Colon (tissue), 2 donors: ENCODE measurements at regions not wholly inside any gene's neighbourhood (a gene's known extent, or its start where the extent isn't known, plus 50 kb on each side); places are given as distances from the start of the nearest gene placed in this dataset.

ENCODE experiments used
- FAIRE-seq: peaks from 2 replicates; lab custom pipeline; 2012; peaks lifted over from hg19 to GRCh38; lab: Jason Lieb, UNC
- donor health status: control.
- donor health status: control.

DNA sequence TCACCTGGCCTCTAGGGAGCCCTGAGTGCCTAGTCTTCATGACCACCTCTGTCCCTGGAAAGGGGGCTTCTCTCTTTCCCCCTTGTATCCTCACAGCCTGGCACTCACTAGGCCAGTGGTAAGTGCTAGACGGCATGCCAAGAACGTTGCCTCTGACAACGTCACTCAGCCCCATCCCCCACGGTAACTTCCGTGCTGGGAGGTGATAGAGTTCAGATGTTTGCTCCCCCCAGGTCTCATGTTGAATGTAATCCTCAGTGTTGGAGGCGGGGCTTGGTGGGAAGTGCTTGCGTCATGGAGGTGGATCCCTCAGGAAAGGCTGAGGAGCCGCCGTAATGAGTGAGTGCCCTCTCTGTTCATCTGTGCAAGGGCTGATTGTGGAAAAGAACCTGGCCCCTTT is 343.3 kb upstream of the MKI67 start:
- FAIRE-seq, result no peak

DNA sequence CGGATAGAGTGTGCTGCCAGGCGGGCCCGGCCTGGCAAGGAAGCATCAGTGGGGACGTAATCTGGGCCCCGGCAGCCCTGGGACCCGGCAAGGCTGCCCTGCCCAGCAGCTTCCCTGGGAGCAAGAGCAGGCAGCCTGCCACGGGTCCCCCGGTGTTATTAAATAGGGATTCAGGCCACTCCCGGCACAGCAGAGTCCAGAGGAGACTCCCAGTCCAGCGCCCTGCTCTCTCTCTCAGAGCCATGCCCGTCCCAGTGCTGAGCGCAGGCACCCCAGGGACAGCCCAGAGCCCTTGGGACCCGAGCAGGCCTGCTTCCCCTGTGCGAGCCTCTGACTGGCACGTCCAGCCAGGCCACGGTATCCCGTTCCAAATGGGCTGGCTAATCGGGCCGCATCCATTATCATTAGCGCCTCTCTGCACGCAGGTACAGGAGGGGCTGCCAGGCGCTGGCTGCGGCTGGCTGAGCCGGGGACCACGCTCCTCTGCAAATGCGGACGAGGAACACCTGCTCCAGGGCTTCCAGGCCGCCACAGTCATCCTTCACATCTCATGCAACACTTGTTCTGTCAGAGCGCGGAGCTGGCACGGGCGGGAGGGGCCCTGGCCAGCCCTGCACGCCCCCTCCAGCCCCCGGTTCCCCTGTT is 344.2 kb upstream of the MKI67 start:
- no peak for FAIRE-seq

DNA sequence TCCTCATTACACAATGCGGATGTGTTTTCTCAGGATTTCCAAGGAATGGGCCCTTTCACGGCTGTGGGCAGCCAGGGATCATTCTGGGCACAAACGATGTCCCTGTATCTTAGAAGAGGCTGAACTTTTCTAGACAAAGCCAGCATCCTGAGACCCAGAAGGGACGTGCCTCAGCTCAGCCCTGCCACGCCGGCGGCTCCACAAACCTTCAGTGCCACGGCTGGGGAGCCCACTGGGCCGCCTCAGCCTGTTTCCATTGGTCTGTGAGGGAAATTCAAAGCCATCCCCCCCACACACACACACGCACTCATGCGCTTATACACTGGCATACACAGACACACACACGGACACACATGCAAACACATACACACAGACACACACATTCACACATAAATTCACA is 344.9 kb upstream of the MKI67 start:
- FAIRE-seq, result no peak

DNA sequence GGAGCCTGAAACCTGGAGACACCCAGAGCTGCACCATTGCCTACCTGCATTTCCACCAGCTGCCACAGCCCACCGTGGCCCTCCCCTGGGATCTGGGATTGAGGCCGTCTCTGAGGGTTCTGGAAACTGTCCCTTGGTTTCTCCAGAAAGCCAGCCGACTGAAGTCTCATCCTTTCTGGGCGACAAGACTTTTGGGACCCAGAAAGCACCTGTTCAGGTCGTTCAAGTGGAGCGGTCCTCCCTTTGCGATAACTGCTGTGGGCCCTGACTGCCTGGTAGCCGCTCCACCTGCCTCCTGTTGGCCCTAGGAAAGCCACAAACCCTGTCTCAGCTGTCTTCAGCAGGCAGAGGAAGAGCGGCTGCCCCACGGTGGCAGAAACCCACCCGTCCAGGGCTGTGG is 346.0 kb upstream of the MKI67 start:
- no peak for FAIRE-seq

DNA sequence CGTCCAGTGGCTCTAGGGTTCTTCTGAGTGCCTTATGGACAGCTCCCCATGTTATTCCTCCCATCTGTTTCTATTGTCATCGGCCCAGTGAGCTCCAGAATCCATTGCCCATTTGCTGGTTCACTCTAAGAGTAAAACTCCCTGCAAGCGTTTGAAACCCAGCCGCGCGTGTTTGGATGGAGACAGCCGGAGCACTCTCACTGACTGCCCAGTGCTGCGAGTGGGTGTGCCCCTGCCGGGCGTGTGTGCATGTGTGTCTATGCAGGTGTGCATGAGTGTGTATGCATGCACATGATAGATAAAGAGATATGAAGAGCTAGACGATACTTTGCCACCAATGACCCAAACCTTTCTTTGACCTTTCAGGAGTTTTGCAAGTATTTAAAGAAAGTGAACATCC is 347.2 kb upstream of the MKI67 start:
- FAIRE-seq, result no peak

DNA sequence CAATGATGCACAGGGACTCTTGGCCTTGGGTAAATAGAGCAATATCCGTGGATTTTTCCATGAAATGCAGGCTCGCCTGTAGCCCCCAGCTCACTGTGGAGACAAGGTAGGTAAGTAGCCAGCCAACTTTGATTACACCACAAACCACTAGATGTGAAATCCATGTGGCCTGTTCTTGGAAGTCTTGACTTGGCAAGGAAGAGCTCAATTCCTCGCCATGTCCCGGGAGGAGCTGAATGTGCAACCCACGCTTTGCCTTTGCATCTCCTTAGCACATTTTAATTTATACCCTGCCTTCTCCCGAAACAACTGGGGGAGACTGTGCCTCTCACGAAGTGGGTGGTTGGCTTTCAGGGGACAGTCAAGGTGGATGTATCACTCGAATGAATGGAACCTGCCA is 347.7 kb upstream of the MKI67 start:
- no peak for FAIRE-seq

DNA sequence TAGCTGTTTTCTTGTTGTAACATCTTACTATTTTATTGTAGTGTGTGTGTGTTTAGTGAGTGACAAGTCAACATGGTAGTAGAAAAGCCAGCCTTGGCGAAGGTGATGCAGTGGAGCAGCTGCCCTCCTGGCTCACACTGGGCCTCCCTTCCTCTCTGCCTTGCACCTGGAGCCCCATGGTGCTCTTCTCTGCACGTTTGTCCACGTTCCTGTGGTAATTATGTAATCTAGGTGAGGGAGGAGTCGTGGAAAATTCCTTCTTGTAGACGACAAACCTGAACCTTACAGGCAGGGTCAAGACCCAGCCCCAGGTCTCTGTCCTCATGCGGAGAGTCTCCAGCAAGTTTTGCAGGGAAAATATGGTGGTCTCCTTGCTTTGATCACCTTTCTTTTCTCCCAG is 348.3 kb upstream of the MKI67 start:
- no peak for FAIRE-seq

DNA sequence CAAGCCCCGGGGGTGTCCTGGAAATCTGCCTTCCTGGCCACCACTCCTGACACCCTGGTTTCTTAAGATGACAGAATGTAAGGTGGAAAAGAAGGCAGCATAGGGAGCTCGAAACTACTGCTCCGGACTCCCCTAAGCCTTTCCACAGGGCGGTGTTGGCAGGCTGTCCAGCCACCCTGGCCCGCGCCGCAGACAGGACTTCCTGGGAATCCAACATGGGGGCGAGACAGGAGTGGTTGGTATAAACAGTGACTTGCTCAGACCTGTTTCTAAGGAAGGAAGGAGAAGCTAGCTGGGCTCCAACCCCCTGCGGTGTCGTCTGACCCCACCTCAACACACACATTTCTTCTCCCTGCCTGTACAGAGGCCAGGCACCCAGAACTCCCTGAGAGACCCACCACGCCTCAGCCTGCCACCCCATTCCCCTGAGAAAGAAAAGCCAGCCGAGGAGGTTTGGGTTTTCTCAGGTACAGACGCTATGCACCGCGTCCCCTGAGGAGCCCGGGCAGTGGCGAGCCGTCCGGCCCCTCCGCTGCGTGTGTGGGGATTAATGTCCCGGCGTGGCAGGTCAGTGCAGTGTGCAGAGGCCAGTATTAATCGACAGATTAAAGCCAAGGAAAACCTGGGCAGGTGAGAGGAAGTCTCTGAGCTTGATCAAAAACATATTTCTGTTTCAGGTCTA is 349.6 kb upstream of the MKI67 start:
- no peak for FAIRE-seq

DNA sequence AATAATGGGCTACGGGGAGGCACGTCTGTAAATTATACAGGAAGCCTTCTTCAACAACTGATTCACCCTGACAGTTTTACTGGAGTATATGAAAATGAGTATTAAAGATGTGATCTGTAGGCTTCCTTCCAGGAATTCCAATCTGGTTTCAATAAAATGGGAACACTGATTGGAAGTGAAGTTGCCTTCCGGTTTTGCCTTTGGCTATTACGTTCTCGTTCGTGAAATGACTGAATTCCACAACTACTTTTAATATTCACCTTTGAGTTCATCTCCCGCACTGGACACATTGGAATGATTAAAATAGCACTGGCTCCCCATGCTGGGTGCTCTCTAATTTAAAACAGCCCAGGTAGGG is 350.1 kb upstream of the MKI67 start:
- no peak for FAIRE-seq

DNA sequence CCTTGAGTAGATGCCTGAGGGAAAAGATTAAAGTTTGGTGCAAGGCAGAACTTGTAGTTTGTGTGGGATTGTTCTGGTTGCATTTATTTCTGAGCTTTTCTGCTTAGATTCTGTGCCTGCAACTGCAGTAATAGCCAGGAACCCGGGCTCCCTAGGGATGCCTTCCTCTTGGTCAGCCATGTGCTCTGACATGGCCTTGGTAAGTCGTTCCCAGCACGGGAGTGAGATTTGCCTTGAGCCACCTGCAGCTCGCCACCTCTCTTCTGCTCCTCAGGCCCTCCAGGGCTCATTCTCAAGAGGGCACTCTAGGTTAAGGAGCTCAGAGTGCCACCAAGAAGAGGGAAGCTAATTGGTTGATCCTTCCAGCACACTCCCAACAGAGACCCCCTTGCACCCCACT is 350.6 kb upstream of the MKI67 start:
- FAIRE-seq, result no peak

DNA sequence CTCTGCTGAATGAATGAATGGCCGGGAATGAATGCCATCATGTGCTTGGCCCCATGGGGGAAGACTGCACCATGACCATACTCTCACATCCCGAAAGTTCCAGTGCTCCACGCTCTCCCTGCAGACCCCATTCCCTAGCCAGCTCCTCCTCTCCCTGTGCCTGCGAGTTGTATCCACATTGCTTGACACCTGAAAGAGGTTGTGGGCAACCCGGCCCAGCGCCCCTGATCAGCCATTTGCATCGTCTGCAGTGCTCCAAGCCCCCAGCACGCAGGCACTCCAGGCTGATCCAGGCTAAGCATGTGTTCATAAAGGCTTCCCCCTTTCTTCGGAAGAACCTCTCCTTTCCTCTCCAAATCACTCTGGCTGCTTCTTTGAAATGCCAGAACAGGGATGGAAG is 354.4 kb upstream of the MKI67 start:
- FAIRE-seq, result no peak

DNA sequence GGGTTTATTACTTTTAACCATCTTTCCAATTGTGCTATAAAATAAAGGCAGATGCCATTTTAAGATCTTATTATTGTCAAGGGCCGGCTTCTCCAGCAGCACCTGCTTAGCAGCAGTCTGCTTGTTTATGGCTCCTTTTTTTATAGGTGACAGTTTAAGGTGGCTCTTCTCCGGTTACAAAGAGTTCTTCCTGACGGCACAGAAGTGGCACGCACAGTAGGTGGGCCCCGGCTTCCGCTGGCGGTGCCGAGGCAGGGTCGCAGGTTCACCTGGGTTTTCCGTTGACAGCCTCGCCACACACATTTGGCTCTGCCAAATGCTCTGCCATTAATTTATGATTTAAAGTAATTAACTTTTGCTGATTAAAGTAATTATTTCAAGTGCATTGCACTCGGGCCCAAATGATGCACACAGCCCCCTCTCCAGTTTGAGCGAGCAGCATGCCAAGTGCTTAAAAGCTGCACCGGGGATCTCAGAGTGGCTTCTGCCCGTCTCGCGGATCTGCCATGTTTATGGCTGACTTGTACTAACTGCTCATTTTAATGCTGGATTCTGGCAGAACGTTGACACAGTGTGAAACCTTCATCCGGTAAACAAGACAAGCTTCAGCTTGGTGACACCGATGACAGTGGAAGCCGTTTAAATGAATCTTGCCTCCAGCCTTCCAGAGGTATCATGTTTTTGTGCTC is 355.1 kb upstream of the MKI67 start:
- no peak for FAIRE-seq

DNA sequence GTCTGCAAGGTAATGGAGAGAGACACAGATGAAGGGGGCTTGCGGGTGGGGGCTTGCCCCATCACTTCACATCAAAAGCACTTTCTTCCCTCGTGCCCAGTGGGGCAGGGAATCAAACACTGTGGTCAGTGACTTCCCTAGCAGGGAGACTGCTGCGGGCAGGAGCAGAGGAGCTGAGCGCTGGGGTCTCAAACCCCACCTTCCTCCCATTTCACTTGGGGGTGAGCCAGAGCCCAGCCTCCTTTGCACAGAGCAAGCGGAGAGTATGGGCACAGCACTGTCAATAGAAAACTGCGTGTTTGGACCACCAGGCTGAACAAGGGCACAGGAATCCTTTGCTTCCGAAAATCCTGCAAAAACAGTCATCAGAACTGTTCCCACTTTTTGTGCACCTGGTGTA is 355.8 kb upstream of the MKI67 start:
- FAIRE-seq, result no peak

DNA sequence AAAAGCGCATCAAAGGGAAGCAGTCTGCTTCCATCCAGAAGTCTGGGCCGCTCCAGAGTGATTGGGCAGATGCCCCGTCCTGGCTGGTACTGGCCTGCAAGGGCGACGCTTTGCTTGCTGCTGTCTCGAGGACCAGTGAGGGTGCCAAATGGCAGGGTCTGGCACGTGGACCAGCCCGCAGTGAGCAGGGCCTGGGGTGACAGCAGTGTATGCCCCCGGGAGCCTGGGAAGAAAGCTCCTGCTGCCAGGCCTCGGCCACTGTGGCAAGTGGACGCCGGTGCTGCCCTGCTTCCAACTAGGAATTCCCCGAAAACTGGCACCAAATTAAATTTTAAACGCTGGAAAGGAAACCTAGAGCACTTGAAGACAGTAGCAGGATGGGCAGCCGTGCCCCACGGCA is 357.0 kb upstream of the MKI67 start:
- no peak for FAIRE-seq

DNA sequence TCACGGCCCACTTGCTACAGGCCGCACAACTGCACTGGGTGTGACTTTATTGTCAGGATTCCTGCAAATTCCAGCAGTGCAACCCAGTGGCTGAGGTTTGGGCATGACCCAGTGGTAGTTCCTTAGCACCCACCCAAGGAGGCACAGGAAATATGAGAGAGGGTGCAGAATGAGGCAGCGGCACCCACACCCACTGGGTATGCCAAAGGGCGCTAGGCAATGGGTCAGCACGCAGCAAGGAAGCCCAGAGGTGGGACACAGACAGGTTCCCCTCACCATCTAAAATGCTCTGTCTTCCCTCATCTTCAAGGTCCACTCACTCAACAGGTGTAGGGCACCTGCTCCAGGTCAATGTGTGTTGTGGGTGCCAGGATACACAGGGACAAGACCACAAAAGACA is 357.8 kb upstream of the MKI67 start:
- FAIRE-seq, result no peak

DNA sequence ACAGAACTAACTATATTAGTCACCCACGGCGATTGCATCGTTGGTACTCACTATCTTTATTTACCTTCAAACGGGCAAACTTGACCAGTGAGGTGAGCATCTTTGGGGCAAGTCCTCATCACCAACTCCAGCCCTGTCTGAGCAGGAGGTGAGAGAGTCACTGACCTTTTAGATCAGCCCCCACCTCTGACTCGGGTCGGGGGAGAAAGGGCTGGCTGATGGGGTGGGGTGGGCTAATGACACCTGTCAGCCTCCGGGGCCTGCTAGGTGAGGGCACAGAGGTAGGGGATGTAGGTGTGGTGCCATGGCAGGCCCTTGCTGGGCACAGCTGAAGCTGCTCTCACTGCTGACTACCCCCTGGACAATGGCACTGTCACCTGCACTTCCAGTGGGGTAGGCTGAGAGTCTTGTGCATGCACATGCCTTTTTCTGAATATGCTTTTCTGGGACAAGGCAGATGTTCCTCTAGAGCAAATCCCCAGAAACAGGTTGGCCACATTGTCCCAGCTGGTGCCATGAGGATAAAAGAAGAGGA is 359.5 kb upstream of the MKI67 start:
- no peak for FAIRE-seq

DNA sequence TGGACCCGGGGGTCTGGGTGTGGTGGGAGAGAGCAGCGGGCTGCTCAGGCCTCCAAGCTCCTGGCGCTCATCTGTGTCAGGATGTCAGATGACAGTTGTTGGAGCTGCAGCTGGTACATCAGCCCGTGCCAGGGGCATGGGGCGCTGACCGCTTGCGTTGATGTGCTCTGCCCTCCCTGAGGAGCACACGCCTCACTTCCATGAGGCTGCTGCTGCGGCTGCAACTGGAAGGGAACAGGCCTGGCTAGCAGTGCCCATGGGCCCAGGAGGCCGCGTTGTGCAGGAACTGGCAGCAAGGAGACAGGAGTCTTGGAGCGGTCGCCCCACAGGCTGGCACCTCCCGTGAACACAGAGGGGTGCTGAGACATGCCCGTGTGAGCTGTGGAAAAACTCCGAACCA is 361.3 kb upstream of the MKI67 start:
- FAIRE-seq, result no peak

DNA sequence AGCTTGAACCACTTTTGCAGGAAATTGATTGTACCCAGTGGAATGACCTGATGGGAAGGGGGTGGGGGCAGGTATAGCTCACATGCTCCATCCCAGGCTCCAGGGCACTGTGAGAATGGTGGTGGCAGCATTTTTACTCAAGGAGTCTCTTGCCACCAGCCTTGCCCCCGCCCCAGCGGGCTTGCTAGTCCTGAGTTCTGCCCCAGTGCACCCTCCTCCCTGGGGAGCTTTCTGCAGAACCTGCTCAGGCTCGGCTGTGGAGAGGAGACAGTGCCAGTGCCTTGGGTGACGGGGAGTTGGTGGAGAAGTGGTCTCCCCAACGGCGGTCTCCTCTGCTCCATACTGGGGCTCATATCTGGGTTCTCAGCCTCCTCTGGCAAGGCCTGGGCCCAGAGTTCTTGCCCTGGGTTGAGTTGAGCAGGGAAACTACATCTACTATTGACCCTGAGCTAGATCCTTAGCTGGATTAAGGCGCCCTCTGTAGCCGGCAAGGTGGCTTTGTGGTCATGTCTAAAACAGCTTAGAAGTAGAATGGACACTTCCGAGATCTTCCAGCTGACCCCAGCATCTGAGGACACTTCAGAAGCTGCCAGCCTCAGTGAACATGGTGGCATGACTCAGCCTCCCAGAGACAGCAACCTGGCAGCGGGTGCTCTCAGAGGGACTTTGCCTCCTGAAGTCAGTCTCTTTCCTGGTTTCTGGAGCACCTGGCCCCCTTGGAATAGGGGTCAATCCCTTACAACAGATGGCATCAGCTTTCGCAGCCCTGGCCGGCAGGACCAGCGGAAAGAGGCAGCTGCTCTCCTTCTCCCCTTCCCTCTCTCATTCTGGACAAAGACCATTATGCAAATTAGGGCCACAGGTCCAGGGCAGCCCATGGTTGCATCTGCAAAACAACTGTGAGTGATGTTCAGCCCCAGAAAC is 363.4 kb upstream of the MKI67 start:
- FAIRE-seq, result no peak

DNA sequence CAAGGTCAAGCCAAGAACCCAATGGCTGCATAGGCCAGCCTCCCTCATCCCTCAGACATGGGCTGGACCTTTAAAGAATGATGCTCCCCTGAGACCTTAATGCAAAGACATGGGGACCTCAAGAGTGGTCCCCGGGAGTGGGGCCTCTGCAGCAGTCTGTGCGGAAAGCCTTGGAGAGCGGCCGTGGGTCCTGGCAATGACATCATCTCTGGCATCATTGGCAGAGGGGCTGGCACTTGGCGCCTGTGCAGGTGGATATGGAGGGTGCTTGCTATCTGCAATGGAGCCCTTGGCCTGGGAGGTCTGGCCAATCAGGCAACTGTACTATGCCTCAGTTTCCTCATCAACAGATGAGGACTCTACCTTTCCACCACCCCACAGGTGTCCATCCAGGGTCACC is 365.5 kb upstream of the MKI67 start:
- FAIRE-seq, result no peak

DNA sequence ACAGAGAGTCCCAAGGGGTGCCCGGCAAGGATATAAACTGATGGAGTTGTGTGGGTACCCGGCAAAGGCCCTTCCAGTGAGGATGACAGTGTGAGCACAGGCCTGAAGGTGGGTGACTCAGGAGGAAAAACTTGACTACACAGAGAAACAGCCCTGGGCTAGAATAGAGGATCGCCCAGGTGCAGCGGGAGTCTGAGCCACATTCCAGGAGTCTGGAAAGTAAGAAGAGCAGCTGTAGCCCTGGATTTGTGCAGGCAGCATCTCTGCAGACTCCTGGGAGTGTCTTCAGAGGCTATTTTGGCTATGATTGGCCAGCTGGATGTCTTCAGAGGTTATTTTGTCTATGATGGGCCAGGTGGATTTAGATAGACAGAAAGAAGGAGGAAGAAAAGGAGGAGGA is 367.6 kb upstream of the MKI67 start:
- FAIRE-seq, result no peak

DNA sequence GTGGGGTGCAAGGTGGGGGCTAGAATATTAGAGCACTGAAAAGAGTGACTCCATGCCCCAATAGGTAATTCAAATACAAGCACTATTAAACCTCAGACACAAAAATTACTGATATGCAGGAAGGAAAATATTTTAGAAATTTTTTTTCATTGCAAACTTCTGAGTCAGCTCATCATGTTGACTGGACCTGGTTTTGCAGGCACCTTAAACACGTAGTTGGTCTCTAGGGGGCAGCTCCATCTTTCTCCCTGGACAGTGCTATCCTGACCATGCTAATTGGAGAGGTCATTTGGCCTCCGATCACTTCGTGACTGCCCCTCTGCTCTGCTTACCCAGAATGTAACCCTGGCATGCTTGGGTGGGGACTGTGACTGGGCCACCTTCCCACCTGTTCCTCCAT is 368.4 kb upstream of the MKI67 start:
- FAIRE-seq, result no peak

DNA sequence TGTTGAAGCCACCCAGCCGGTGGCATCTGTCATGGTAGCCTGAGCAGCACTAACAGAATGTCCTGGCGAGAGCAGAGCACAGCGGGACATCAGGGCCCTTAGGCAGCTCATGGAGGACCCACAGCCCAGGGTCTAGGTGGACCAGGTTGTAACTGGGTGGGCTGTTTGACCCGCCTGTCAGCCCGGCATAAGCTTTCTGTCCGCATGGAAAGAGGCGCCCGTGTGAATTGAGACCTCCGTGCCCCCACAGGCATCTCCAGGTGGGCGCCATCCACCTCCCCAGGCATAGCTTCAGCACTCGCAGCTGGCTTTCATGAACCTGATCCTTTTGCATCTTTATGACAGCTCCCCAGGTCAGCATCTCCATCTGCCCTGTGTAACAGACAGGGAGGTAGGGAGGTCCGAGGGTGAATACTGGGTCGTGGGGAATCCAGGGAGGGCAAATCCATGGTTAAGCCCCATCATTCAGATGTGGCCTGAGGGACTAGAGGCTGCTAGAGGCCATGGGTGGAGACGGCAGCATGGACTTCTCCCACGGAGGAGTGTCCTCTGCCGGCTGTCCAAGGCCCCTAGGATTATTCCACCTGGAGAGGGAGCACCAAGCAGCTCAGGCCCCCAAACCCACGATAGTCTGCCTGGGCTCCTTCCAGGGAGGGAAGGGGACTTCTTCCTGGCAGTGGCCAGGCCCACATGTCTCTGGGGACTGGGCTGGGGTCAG is 371.6 kb upstream of the MKI67 start:
- FAIRE-seq, result no peak
